ENCODE measurements at regions not wholly inside any gene's neighbourhood (a gene's known extent, or its start where the extent isn't known, plus 50 kb on each side); places are given as distances from the start of the nearest gene placed in this dataset.

- no peak for TF ChIP-seq CTCF (IDR thresholded peaks at IDR 0.05)
- no peak for TF ChIP-seq EZH2 (IDR thresholded peaks at IDR 0.05; ENCODE audit: borderline replicate concordance, insufficient read depth, low read depth, low read length, poor library complexity, severe bottlenecking)
Observed at GRCh38 chr4:152050106-152050505, 289.3 kb upstream of the GATB start.

Measured in B cell (primary cell).